ENCODE measurements at regions not wholly inside any gene's neighbourhood (a gene's known extent, or its start where the extent isn't known, plus 50 kb on each side); places are given as distances from the start of the nearest gene placed in this dataset.

- no peaks in the 10 kb centered on the region; the same call in none of the 2 replicates for H3K27me3 Mint-ChIP-seq (ENCODE audit: insufficient read depth)
- no peaks in the 10 kb centered on the region; the same call in 1 of the 2 replicates for H3K4me1 Mint-ChIP-seq (ENCODE audit: low read depth)
- no peaks in the 10 kb centered on the region for H3K36me3 Mint-ChIP-seq (ENCODE audit: low read depth)
- TF ChIP-seq CTCF (IDR thresholded peaks at IDR 0.05) = no peak
- no peak for DNase-seq
- H3K9me3 Mint-ChIP-seq = no peaks in the 10 kb centered on the region
- no peak overlapping the region for H3K27ac Mint-ChIP-seq
- no peak overlapping the region for H3K4me3 Mint-ChIP-seq
Measured at GRCh38 chr18:30044496-30044895, 998.0 kb downstream of the DSC3 start.

- H3K4me3 Mint-ChIP-seq = no peak overlapping the region
- no peak for TF ChIP-seq CTCF (IDR thresholded peaks at IDR 0.05)
- H3K9me3 Mint-ChIP-seq = peaks cover 19% of the 10 kb centered on the region
- H3K27ac Mint-ChIP-seq = no peak overlapping the region
- H3K4me1 Mint-ChIP-seq (ENCODE audit: low read depth) = no peaks in the 10 kb centered on the region
- DNase-seq = no peak
- H3K27me3 Mint-ChIP-seq (ENCODE audit: insufficient read depth) = no peaks in the 10 kb centered on the region; the same call in none of the 2 replicates
- no peaks in the 10 kb centered on the region for H3K36me3 Mint-ChIP-seq (ENCODE audit: low read depth)
Measured at GRCh38 chr18:30039201-30039600, 1003.3 kb downstream of the DSC3 start.

- Mint-ChIP-seq H3K4me1 (ENCODE audit: low read depth) (no peaks in the 10 kb centered on the region), H3K27me3 (ENCODE audit: insufficient read depth) (no peaks in the 10 kb centered on the region), H3K4me3 (no peak overlapping the region), H3K36me3 (ENCODE audit: low read depth) (no peaks in the 10 kb centered on the region), H3K27ac (no peak overlapping the region), H3K9me3 (peaks cover 22% of the 10 kb centered on the region)
- TF ChIP-seq CTCF (IDR thresholded peaks at IDR 0.05) = no peak
- DNase-seq = no peak
Measured at GRCh38 chr18:30034818-30035217, 1007.7 kb downstream of the DSC3 start.

- no peak for DNase-seq
- Mint-ChIP-seq H3K36me3 (ENCODE audit: low read depth) (no peaks in the 10 kb centered on the region), H3K9me3 (no peaks in the 10 kb centered on the region), H3K4me3 (no peak overlapping the region; the same call in 1 of the 2 replicates), H3K27me3 (ENCODE audit: insufficient read depth) (no peaks in the 10 kb centered on the region), H3K27ac (no peak overlapping the region), H3K4me1 (ENCODE audit: low read depth) (peaks cover 11% of the 10 kb centered on the region; the same call in 1 of the 2 replicates)
- no peak for TF ChIP-seq CTCF (IDR thresholded peaks at IDR 0.05)
Measured at GRCh38 chr18:30016179-30016578, 1026.4 kb downstream of the DSC3 start.

- H3K36me3 Mint-ChIP-seq (ENCODE audit: low read depth) = no peaks in the 10 kb centered on the region
Measured at GRCh38 chr18:30004965-30005364, 1037.6 kb downstream of the DSC3 start.

More at GRCh38 chr18:30004965-30005364, 1037.6 kb downstream of the DSC3 start:
- no peak for TF ChIP-seq CTCF (IDR thresholded peaks at IDR 0.05)
- Mint-ChIP-seq H3K4me1 (ENCODE audit: low read depth) (no peaks in the 10 kb centered on the region; the same call in 1 of the 2 replicates), H3K27me3 (ENCODE audit: insufficient read depth) (no peaks in the 10 kb centered on the region), H3K9me3 (no peaks in the 10 kb centered on the region), H3K4me3 (no peak overlapping the region), H3K27ac (no peak overlapping the region)
- no peak for DNase-seq

Measured in HFFc6 (cell line).